Fibroblast of pulmonary artery (primary cell): ENCODE measurements at regions not wholly inside any gene's neighbourhood (a gene's known extent, or its start where the extent isn't known, plus 50 kb on each side); places are given as distances from the start of the nearest gene placed in this dataset.

ENCODE experiments used
- DNase-seq: peaks from one replicate; pipeline ENCODE4 v3.0.0-alpha.2; 2010; ENCODE audit warnings: low read depth
- H3K4me3 ChIP-seq: replicated peaks from 2 replicates; pipeline ENCODE4 v1.5.1; 2011; ENCODE audit warnings: low read depth, mild to moderate bottlenecking, control low read depth, low read length, moderate library complexity
- CTCF ChIP-seq: IDR thresholded peaks from 2 replicates; pipeline ENCODE4 v1.5.1; 2011; ENCODE audit warnings: mild to moderate bottlenecking, control low read depth, low read length, inconsistent platforms; ENCODE audit errors: missing control alignments

- H3K4me3 ChIP-seq = no peak overlapping the region
- no peak for TF ChIP-seq CTCF
- no peak for DNase-seq
These were observed 786.1 kb downstream of the KCNJ2 start for GRCh38 chr17:70955441-70955840.

- DNase-seq = peak; percentile 11
- no peak for TF ChIP-seq CTCF
- H3K4me3 ChIP-seq = no peak overlapping the region
These were observed 787.4 kb downstream of the KCNJ2 start for GRCh38 chr17:70956726-70957125.

- TF ChIP-seq CTCF = no peak
- DNase-seq = no peak
These were observed 792.0 kb downstream of the KCNJ2 start for GRCh38 chr17:70961341-70961740.

GRCh38 chr17:70968302-70968701 lies 799.0 kb downstream of the KCNJ2 start:
- no peak overlapping the region for H3K4me3 ChIP-seq
- no peak for DNase-seq
- no peak for TF ChIP-seq CTCF

More at GRCh38 chr17:70961341-70961740, 792.0 kb downstream of the KCNJ2 start:
- no peak overlapping the region for H3K4me3 ChIP-seq

- no peak for TF ChIP-seq CTCF
- DNase-seq = no peak
- H3K4me3 ChIP-seq = no peak overlapping the region
These were observed 800.2 kb downstream of the KCNJ2 start for GRCh38 chr17:70969521-70970034.

- TF ChIP-seq CTCF = no peak
- no peak overlapping the region for H3K4me3 ChIP-seq
- DNase-seq = no peak
These were observed 807.1 kb downstream of the KCNJ2 start for GRCh38 chr17:70976447-70976846.

- no peak for TF ChIP-seq CTCF
- DNase-seq = no peak
These were observed 815.5 kb downstream of the KCNJ2 start for GRCh38 chr17:70984873-70985272.

More at GRCh38 chr17:70984873-70985272, 815.5 kb downstream of the KCNJ2 start:
- H3K4me3 ChIP-seq = no peak overlapping the region
